A673 (cell line): ENCODE measurements at regions not wholly inside any gene's neighbourhood (a gene's known extent, or its start where the extent isn't known, plus 50 kb on each side); places are given as distances from the start of the nearest gene placed in this dataset.
A peak's percentile ranks its signal among the peaks of the same experiment; 100 is the strongest.

Experiments used
- BruUV-seq: library from RNA; stranded (reverse); fragments of 400-500 nt; replicated peaks from 2 replicates; lab custom pipeline; 2021; lab: Mats Ljungman, UMichigan
- CTCF ChIA-PET: fragments of 300-600 bp; sonication (Branson Sonifier 250); formaldehyde crosslinking; loops from one replicate; lab custom pipeline; 2022; ENCODE audit warnings: antibody characterized with exemption; lab: Charles Lee
- POLR2A ChIA-PET: fragments of 300-600 bp; sonication (Branson Sonifier 250); formaldehyde crosslinking; loops from one replicate; lab custom pipeline; 2022; ENCODE audit warnings: antibody characterized with exemption; ENCODE audit not compliant: low non-redundant PET; lab: Charles Lee
- DNase-seq: peaks from one replicate; pipeline ENCODE4 v3.0.0-alpha.2; 2015; ENCODE audit warnings: low spot score
- H3K27ac ChIP-seq: fragments of 200-600 bp; sonication (generic); 2 replicates; pipeline ENCODE4 v1.5.1; 2016; ENCODE audit warnings: mixed run types, low read depth, mild to moderate bottlenecking, mixed read lengths, antibody characterized with exemption, low read length; ENCODE audit not compliant: poor library complexity, severe bottlenecking
- H3K27me3 ChIP-seq: fragments of 200-600 bp; sonication (generic); replicated peaks from 2 replicates; pipeline ENCODE4 v1.6.1; 2017; ENCODE audit warnings: mixed run types, low read depth, mild to moderate bottlenecking, mixed read lengths, antibody characterized with exemption, low read length; ENCODE audit not compliant: insufficient read depth, poor library complexity
- H3K36me3 ChIP-seq: fragments of 200-600 bp; sonication (generic); 2 replicates; pipeline ENCODE4 v1.6.1; 2016; ENCODE audit warnings: mixed run types, mild to moderate bottlenecking, mixed read lengths, antibody characterized with exemption, low read length; ENCODE audit not compliant: insufficient read depth, poor library complexity, severe bottlenecking
- H3K4me1 ChIP-seq: fragments of 200-600 bp; sonication (generic); 2 replicates; pipeline ENCODE4 v1.6.1; 2017; ENCODE audit warnings: mixed run types, mild to moderate bottlenecking, mixed read lengths, antibody characterized with exemption, low read length; ENCODE audit not compliant: insufficient read depth, poor library complexity, severe bottlenecking
- H3K4me3 ChIP-seq: fragments of 200-600 bp; sonication (generic); 2 replicates; pipeline ENCODE4 v1.5.1; 2016; ENCODE audit warnings: low read depth, mixed run types, mild to moderate bottlenecking, mixed read lengths, low read length; ENCODE audit not compliant: poor library complexity, severe bottlenecking
- H3K9me3 ChIP-seq: fragments of 200-600 bp; sonication (generic); 2 replicates; pipeline ENCODE4 v1.6.1; 2016; ENCODE audit warnings: mixed run types, low read depth, mild to moderate bottlenecking, mixed read lengths, antibody characterized with exemption, low read length; ENCODE audit not compliant: poor library complexity, severe bottlenecking
- EZH2 ChIP-seq: fragments of 200-600 bp; sonication (generic); IDR thresholded peaks from 2 replicates; pipeline ENCODE4 v1.6.1; 2017; ENCODE audit warnings: borderline replicate concordance, low read depth, mild to moderate bottlenecking, mixed read lengths, antibody characterized with exemption, low read length; ENCODE audit not compliant: poor library complexity, severe bottlenecking
- intact Hi-C: fragments of 100-400 bp; cut with micrococcal nuclease; formaldehyde crosslinking; loops from one replicate; pipeline ENCODE4 v1.10.0; 2022; ENCODE audit not compliant: unreplicated experiment
- TF ChIP-seq, protein P1 (sequence below): fragments of 300-800, 200-600 bp; sonication (generic); conservative IDR thresholded peaks from 2 replicates; pipeline ENCODE4 v1.5.1; 2017; ENCODE audit warnings: low read depth, mild to moderate bottlenecking, antibody characterized with exemption, low read length, moderate library complexity, mixed read lengths

DNA sequence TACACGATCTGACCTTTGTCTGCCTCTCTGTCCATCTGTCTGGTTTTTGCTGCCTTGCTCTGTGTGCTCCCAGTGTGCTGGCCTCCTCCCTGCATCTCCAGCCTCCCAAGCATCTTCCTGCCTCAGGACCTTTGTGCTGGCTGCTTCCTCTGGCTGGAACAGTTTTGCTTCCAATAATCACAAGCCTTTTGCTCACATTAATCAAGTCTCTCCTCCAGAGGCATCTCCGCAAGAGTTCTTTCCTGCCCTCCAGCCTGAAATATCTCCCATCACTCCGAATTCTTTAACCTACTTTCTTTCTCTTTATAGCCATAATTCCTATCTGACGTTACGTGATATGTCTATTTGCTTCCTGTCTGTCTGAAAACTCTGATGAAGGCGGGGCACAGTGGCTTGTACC, 267.1 kb downstream of the ABCC12 start:
- TF ChIP-seq, protein P1, sequence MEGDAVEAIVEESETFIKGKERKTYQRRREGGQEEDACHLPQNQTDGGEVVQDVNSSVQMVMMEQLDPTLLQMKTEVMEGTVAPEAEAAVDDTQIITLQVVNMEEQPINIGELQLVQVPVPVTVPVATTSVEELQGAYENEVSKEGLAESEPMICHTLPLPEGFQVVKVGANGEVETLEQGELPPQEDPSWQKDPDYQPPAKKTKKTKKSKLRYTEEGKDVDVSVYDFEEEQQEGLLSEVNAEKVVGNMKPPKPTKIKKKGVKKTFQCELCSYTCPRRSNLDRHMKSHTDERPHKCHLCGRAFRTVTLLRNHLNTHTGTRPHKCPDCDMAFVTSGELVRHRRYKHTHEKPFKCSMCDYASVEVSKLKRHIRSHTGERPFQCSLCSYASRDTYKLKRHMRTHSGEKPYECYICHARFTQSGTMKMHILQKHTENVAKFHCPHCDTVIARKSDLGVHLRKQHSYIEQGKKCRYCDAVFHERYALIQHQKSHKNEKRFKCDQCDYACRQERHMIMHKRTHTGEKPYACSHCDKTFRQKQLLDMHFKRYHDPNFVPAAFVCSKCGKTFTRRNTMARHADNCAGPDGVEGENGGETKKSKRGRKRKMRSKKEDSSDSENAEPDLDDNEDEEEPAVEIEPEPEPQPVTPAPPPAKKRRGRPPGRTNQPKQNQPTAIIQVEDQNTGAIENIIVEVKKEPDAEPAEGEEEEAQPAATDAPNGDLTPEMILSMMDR = no peak
- TF ChIP-seq EZH2 = no peak
- no TSS peak for BruUV-seq
- intact Hi-C loops = loop anchor here (10.0 kb wide), 1 partner anchor 744 kb away; the partner anchor contains the start of gene NETO2
- no peak for DNase-seq
- no peak overlapping the region for H3K4me3 ChIP-seq
- POLR2A ChIA-PET = no interaction called here
- CTCF ChIA-PET = no interaction called here
- H3K4me1 ChIP-seq = peaks cover 19% of the 10 kb centered on the region
- H3K9me3 ChIP-seq = no peaks in the 10 kb centered on the region
- H3K27ac ChIP-seq = no peak overlapping the region
- no peaks in the 10 kb centered on the region for H3K36me3 ChIP-seq
- H3K27me3 ChIP-seq = peaks cover 22% of the 10 kb centered on the region

DNA sequence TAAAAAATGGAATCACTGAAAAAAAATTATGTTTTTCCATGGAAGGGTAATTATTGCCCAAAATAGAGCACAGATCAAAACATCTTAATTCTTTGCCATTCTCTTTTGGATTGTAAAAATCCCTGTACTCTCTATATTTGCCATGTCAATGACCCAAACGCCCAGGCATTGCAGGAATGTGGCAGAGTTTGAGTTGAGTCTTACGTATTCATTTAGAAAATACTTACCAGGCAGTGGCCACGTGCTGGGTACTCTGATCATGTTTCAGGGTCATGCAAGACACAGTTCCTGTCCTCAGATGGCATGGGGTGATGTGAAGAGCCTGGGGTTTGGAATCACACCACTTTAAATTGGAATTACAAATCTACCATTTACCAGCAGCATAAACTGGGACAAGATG, 267.7 kb downstream of the ABCC12 start:
- Histone ChIP-seq H3K9me3 (no peaks in the 10 kb centered on the region), H3K27me3 (peaks cover 24% of the 10 kb centered on the region), H3K4me1 (peaks cover 19% of the 10 kb centered on the region), H3K27ac (no peak overlapping the region), H3K36me3 (no peaks in the 10 kb centered on the region), H3K4me3 (no peak overlapping the region)
- no TSS peak for BruUV-seq
- TF ChIP-seq EZH2 = no peak
- TF ChIP-seq, protein P1 = no peak
- ChIA-PET CTCF (no interaction called here), POLR2A (no interaction called here)
- peak; percentile 17 for DNase-seq
- intact Hi-C loops = loop anchor here (10.0 kb wide), 1 partner anchor 743 kb away; the partner anchor contains the start of gene NETO2

DNA sequence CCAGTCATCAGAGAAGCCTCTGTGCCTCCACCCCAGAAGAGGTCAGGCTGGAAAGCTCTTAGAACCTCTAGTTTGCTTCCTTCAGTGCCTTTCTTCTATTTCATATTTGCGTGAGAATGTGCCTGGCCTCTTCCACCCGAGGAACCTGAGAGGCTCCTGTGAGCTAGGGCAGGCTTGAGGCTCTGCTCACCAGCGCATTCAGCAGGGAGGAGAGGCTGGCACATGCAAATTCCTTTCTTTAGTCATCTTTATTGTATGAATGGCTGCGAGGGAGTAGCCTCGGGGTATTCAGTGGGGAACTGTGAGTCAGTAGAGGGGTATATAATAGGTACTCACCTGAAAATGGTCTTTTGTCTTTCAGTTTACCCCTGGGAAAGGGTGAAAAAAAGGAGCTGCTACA, 268.3 kb downstream of the ABCC12 start:
- Histone ChIP-seq H3K9me3 (no peaks in the 10 kb centered on the region), H3K27me3 (peaks cover 24% of the 10 kb centered on the region), H3K36me3 (no peaks in the 10 kb centered on the region), H3K4me3 (no peak overlapping the region), H3K4me1 (peaks cover 19% of the 10 kb centered on the region), H3K27ac (no peak overlapping the region)
- intact Hi-C loops = loop anchor here (10.0 kb wide), 1 partner anchor 743 kb away; the partner anchor contains the start of gene NETO2
- no TSS peak for BruUV-seq
- ChIA-PET POLR2A (no interaction called here), CTCF (interaction anchor here (0.6 kb wide), 1 partner anchor 425 kb away, joined by 6 read pairs; no protein-coding TSS in a partner anchor)
- TF ChIP-seq EZH2 = no peak
- TF ChIP-seq, protein P1 = no peak
- DNase-seq = peak; percentile 39
